K562 (cell line): ENCODE measurements at regions not wholly inside any gene's neighbourhood (a gene's known extent, or its start where the extent isn't known, plus 50 kb on each side); places are given as distances from the start of the nearest gene placed in this dataset.

ENCODE experiments used
- AFF4 ChIP-seq: sonication (generic); formaldehyde crosslinking; IDR thresholded peaks from 2 replicates; pipeline ENCODE4 v1.8.0; 2023; ENCODE audit warnings: mild to moderate bottlenecking, missing genetic modification reagents
- BACH1 ChIP-seq: fragments of 200-800 bp; sonication (Bioruptor generic); IDR thresholded peaks from 2 replicates; pipeline ENCODE4 v1.6.1; 2016; ENCODE audit warnings: missing genetic modification characterization, missing compliant biosample characterization
- CTCF ChIP-seq, 3 experiments: IDR thresholded peaks in 2 of 3; conservative IDR thresholded peaks in 1 of 3; 2 replicates each; pipeline ENCODE4 v1.5.1; 2011 to 2012; ENCODE audit warnings: low read length in 3 of 3, mild to moderate bottlenecking in 3 of 3, control low read depth in 2 of 3, improper control_type of control experiment in 1 of 3, inconsistent platforms in 1 of 3, low read depth in 1 of 3, mixed read lengths in 1 of 3, moderate library complexity in 1 of 3; ENCODE audit not compliant: insufficient read depth in 2 of 3
- FOSL1 ChIP-seq: fragments of 200-800 bp; sonication (Bioruptor generic); conservative IDR thresholded peaks from 2 replicates; pipeline ENCODE4 v1.6.1; 2016; ENCODE audit warnings: missing genetic modification characterization, missing compliant biosample characterization
- KAT8 ChIP-seq: fragments of 450-650 bp; IDR thresholded peaks from 2 replicates; pipeline ENCODE4 v1.6.1; 2016; ENCODE audit warnings: low read depth, mild to moderate bottlenecking
- ZBTB49 ChIP-seq: sonication (generic); formaldehyde crosslinking; IDR thresholded peaks from 2 replicates; pipeline ENCODE4 v1.8.0; 2022; ENCODE audit warnings: missing genetic modification reagents, mild to moderate bottlenecking, borderline replicate concordance
- ZMIZ1 ChIP-seq, 2 experiments: fragments of 150-350 bp in 1 of 2; IDR thresholded peaks; 2 replicates each; pipeline ENCODE4 v1.6.1; 2012 to 2016; ENCODE audit warnings: low read depth in 2 of 2, low read length in 2 of 2, mild to moderate bottlenecking in 1 of 2, moderate library complexity in 1 of 2
- ZNF444 ChIP-seq: fragments of 250-450 bp; sonication (Bioruptor Pico); IDR thresholded peaks from 2 replicates; pipeline ENCODE4 v1.4.0; 2020; ENCODE audit warnings: mild to moderate bottlenecking, moderate library complexity

- no peak for TF ChIP-seq CTCF (IDR thresholded peaks at IDR 0.05 in 2 of 3, conservative IDR thresholded peaks at IDR 0.05 in 1 of 3; ENCODE audit: insufficient read depth in 2 of 3, low read depth in 1 of 3, low read length in 3 of 3)
- TF ChIP-seq AFF4, result no peak
- TF ChIP-seq FOSL1, result no peak
- no peak for TF ChIP-seq ZNF444 (CRISPR knock-in tag)
- no peak for TF ChIP-seq ZBTB49 (CRISPR knock-in tag)
- no peak for TF ChIP-seq ZMIZ1 (IDR thresholded peaks at IDR 0.05; ENCODE audit: low read depth in 2 of 2, low read length in 2 of 2)
- no peak for TF ChIP-seq KAT8
- no peak for TF ChIP-seq BACH1
Measured at GRCh38 chr11:81942646-81943045, 791.0 kb downstream of the FAM181B start.
